Right lobe of liver (tissue), 6 donors: ENCODE measurements at regions not wholly inside any gene's neighbourhood (a gene's known extent, or its start where the extent isn't known, plus 50 kb on each side); places are given as distances from the start of the nearest gene placed in this dataset.

Experiments used
- ATAC-seq, 4 donors: fragments of 200-7000 bp; cut with Tn5 transposase; one replicate each; pipeline ENCODE4 v1.9.1; 2020; ENCODE audit warnings: mild to moderate bottlenecking in 4 of 4, moderate library complexity in 4 of 4
- DNase-seq, 3 donors: peaks; one replicate each; pipeline ENCODE4 v3.0.0-alpha.2; 2020
- H3K27ac ChIP-seq, 3 donors: fragments of 200-600 bp; one replicate each; pipeline ENCODE4 v1.8.0; 2022
- H3K27me3 ChIP-seq, 2 donors: fragments of 200-600 bp; one replicate each; pipeline ENCODE4 v1.8.0; 2022
- H3K36me3 ChIP-seq, 4 donors: fragments of 200-600 bp; sonication (generic) in 1 of 4; one replicate each; pipeline versions ENCODE4 v1.5.1 to v1.8.0; 2017 to 2022; ENCODE audit warnings: control low read depth in 1 of 4
- H3K4me1 ChIP-seq, 4 donors: fragments of 200-600 bp; sonication (generic) in 1 of 4; one replicate each; pipeline versions ENCODE4 v1.5.1 to v1.8.0; 2017 to 2022; ENCODE audit warnings: control low read depth in 1 of 4
- H3K4me3 ChIP-seq, 3 donors: fragments of 200-600 bp; one replicate each; pipeline ENCODE4 v1.8.0; 2022
- H3K9me3 ChIP-seq, 4 donors: fragments of 200-600 bp; sonication (generic) in 1 of 4; one replicate each; pipeline versions ENCODE4 v1.5.1 to v1.8.0; 2017 to 2022; ENCODE audit warnings: control low read depth in 1 of 4
- POLR2A ChIP-seq: fragments of 450-650 bp; IDR thresholded peaks from one replicate; pipeline ENCODE4 v1.6.1; 2017; ENCODE audit warnings: antibody characterized with exemption, mild to moderate bottlenecking
- WGBS: methylation state at CpG from one replicate; pipeline ENCODE4 v1.1.6; 2018; ENCODE audit warnings: low coverage, low lambda C conversion rate; ENCODE audit not compliant: insufficient coverage; ENCODE audit errors: missing lambda C conversion rate; 5-methylcytosine and 5-hydroxymethylcytosine counted together
- intact Hi-C, 2 donors: fragments of 100-400 bp; cut with DNase I; formaldehyde crosslinking; loops; one replicate each; pipeline versions ENCODE4 v1.11.2 to v1.14.1; 2022
- TF ChIP-seq, protein P1 (sequence below), 4 donors: fragments of 200-600 bp in 3 of 4; fragments of 450-650 bp in 1 of 4; IDR thresholded peaks; one replicate each; pipeline versions ENCODE4 v1.5.1 to v1.8.0; 2016 to 2022; ENCODE audit warnings: antibody characterized with exemption in 4 of 4, mild to moderate bottlenecking in 2 of 4
- donor health status: DM: no; HTN: yes; CAD: no.
- donor health status: DM: no; HTN: no; CAD: no.
- donor health status: DM: no; HTN: no; CAD: no.
- donor health status: DM: no; HTN: yes; CAD: no.
- donor health status: DM: no; HTN: yes; CAD: no.

DNA sequence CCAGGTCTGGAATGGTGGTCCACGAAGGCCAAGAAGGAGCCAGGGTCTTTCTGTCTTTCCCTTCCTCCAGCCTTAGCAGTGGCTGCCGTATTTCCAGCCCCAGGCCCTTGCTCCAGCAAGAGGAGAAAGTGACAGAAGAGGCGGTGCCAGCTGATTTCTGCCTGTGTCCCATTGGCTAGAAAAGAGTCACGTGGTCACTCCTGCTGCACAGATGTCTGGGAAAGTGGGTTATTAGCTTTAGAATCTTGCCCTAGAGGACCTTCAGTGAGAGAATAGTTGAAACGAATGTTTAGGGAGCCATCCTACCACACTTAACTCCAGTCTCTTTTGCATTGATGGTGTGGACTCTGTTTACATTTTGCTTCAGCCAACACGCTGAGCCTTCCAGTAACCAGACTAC, 99.3 kb upstream of the BCOR start:
- Histone ChIP-seq H3K4me1 (no peaks in the 10 kb centered on the region), H3K27me3 (no peaks in the 10 kb centered on the region), H3K9me3 (no peaks in the 10 kb centered on the region), H3K36me3 (no peaks in the 10 kb centered on the region), H3K27ac (no peak overlapping the region), H3K4me3 (no peak overlapping the region)
- no peak for DNase-seq
- WGBS: 63% methylated on average over 2 of the region's 6 CpGs
- TF ChIP-seq POLR2A: no peak
- TF ChIP-seq, protein P1, sequence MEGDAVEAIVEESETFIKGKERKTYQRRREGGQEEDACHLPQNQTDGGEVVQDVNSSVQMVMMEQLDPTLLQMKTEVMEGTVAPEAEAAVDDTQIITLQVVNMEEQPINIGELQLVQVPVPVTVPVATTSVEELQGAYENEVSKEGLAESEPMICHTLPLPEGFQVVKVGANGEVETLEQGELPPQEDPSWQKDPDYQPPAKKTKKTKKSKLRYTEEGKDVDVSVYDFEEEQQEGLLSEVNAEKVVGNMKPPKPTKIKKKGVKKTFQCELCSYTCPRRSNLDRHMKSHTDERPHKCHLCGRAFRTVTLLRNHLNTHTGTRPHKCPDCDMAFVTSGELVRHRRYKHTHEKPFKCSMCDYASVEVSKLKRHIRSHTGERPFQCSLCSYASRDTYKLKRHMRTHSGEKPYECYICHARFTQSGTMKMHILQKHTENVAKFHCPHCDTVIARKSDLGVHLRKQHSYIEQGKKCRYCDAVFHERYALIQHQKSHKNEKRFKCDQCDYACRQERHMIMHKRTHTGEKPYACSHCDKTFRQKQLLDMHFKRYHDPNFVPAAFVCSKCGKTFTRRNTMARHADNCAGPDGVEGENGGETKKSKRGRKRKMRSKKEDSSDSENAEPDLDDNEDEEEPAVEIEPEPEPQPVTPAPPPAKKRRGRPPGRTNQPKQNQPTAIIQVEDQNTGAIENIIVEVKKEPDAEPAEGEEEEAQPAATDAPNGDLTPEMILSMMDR (IDR thresholded peaks at IDR 0.05): no peak
- ATAC-seq: no peak
- intact Hi-C loops: no loop called here

DNA sequence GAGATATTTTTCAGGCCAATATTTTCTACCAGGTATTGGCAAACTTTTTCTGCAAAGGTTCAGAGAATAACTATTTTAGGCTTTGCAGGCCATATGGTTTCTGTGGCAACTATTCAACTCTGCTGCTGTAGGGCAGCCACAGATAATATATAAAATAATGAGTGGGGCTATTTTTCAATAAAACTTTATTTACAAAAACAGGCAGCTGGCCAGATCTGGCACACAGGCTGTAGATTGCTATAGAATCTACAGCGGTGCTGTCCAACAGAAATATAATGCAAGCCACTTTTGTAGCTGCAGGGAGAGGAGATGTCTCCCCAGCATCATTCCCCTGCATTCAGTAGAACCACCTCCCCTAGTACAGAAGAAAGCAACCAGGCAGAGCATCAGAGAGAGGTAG, 97.6 kb upstream of the BCOR start:
- no peaks in the 10 kb centered on the region for H3K36me3 ChIP-seq
- no peaks in the 10 kb centered on the region for H3K9me3 ChIP-seq
- no peak overlapping the region for H3K27ac ChIP-seq
- no peak overlapping the region for H3K4me3 ChIP-seq
- TF ChIP-seq POLR2A: no peak
- TF ChIP-seq, protein P1 (IDR thresholded peaks at IDR 0.05): no peak
- no CpG with 5 or more reads among the region's 1 CpG for WGBS
- DNase-seq (no peak), ATAC-seq (no peak)
- H3K27me3 ChIP-seq: no peaks in the 10 kb centered on the region
- intact Hi-C loops: no loop called here
- no peaks in the 10 kb centered on the region for H3K4me1 ChIP-seq

DNA sequence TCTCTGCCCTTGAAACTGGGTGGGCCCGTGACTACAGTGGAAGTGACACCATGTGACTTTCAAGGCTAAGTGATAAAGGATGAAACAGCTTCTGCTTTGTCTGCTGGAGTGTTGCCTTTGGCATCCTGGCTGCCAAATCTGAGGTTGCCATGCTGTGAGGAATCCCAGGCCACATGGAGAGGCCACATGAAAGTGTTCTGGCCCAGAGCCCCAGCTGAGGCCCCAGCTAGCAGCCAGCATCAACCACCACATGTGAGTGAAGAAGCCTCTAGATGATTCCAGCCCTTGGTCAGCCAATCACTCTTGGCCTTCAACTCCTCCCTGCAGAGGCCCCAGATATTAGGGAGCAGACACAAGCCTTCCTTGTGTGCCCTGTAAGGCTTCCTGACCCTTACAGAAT, 94.4 kb upstream of the BCOR start:
- Histone ChIP-seq H3K27me3 (no peaks in the 10 kb centered on the region), H3K36me3 (no peaks in the 10 kb centered on the region), H3K9me3 (no peaks in the 10 kb centered on the region), H3K27ac (no peak overlapping the region), H3K4me3 (no peak overlapping the region), H3K4me1 (no peaks in the 10 kb centered on the region)
- intact Hi-C loops: no loop called here
- ATAC-seq: no peak
- DNase-seq: no peak
- no CpG with 5 or more reads among the region's 1 CpG for WGBS
- TF ChIP-seq POLR2A: no peak
- TF ChIP-seq, protein P1 (IDR thresholded peaks at IDR 0.05): no peak

DNA sequence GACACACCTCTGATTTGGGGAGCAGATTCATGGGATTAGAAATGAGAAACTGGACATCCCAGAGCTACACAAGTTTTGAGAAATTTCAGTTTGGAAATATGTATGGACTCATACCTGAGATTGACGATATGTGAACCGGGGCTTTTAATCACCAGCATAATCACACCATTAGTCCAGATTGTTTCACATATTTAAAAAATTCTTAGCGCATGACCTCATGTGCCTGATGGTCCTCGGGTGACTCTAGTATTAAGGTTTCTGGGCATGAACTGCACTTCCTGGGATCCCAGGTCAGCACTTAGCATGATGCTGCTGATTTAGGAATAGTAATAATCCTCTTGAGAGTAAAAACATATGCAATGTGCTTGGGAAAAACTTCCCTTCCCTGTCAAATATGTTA, 91.9 kb upstream of the BCOR start:
- no peak overlapping the region for H3K4me3 ChIP-seq
- H3K9me3 ChIP-seq: peaks cover 0 to 2% (median 0%) of the 10 kb centered on the region in 4 donors
- no peaks in the 10 kb centered on the region for H3K27me3 ChIP-seq
- intact Hi-C loops: no loop called here
- no peak for ATAC-seq
- no peaks in the 10 kb centered on the region for H3K4me1 ChIP-seq
- WGBS: 74% methylated on average over 4 of the region's 4 CpGs
- no peak for DNase-seq
- H3K36me3 ChIP-seq: no peaks in the 10 kb centered on the region
- TF ChIP-seq, protein P1 (IDR thresholded peaks at IDR 0.05): no peak
- no peak for TF ChIP-seq POLR2A
- H3K27ac ChIP-seq: no peak overlapping the region
